HL-60 (cell line): ENCODE measurements at regions not wholly inside any gene's neighbourhood (a gene's known extent, or its start where the extent isn't known, plus 50 kb on each side); places are given as distances from the start of the nearest gene placed in this dataset.

Experiments used
- DNase-seq, 2 experiments: peaks; one replicate each; pipeline ENCODE4 v3.0.0-alpha.2; 2010 to 2020; ENCODE audit warnings: low read depth in 1 of 2, low spot score in 1 of 2
- H3K27ac ChIP-seq: fragments of 250-450 bp; sonication (Bioruptor Pico); replicated peaks from 2 replicates; pipeline ENCODE4 v1.5.1; 2020; ENCODE audit warnings: mild to moderate bottlenecking, moderate library complexity
- H3K27me3 ChIP-seq: fragments of 250-450 bp; sonication (Bioruptor Pico); 2 replicates; pipeline ENCODE4 v1.5.1; 2021; ENCODE audit warnings: mild to moderate bottlenecking, moderate library complexity; ENCODE audit not compliant: insufficient read depth, poor library complexity, severe bottlenecking
- H3K4me3 ChIP-seq: replicated peaks from 2 replicates; pipeline ENCODE4 v1.5.1; 2011; ENCODE audit warnings: mild to moderate bottlenecking, control low read depth, low read length; ENCODE audit not compliant: insufficient read depth
- GABPA ChIP-seq: IDR thresholded peaks from 2 replicates; pipeline ENCODE4 v1.6.1; 2012; ENCODE audit warnings: low read depth
- POLR2AphosphoS5 ChIP-seq: IDR thresholded peaks from 2 replicates; pipeline ENCODE4 v1.6.1; 2012; ENCODE audit warnings: low read depth
- SPI1 ChIP-seq: IDR thresholded peaks from 2 replicates; pipeline ENCODE4 v1.6.1; 2012; ENCODE audit warnings: low read depth, mild to moderate bottlenecking, borderline replicate concordance
- TF ChIP-seq, protein P1 (sequence below): IDR thresholded peaks from 2 replicates; pipeline ENCODE4 v1.6.1; 2012; ENCODE audit warnings: low read depth; ENCODE audit not compliant: insufficient replicate concordance
- TF ChIP-seq, protein P2 (sequence below): IDR thresholded peaks from one replicate; pipeline ENCODE4 v1.5.1; 2011; ENCODE audit warnings: low read length, control low read depth, inconsistent platforms; ENCODE audit not compliant: insufficient read depth

DNA sequence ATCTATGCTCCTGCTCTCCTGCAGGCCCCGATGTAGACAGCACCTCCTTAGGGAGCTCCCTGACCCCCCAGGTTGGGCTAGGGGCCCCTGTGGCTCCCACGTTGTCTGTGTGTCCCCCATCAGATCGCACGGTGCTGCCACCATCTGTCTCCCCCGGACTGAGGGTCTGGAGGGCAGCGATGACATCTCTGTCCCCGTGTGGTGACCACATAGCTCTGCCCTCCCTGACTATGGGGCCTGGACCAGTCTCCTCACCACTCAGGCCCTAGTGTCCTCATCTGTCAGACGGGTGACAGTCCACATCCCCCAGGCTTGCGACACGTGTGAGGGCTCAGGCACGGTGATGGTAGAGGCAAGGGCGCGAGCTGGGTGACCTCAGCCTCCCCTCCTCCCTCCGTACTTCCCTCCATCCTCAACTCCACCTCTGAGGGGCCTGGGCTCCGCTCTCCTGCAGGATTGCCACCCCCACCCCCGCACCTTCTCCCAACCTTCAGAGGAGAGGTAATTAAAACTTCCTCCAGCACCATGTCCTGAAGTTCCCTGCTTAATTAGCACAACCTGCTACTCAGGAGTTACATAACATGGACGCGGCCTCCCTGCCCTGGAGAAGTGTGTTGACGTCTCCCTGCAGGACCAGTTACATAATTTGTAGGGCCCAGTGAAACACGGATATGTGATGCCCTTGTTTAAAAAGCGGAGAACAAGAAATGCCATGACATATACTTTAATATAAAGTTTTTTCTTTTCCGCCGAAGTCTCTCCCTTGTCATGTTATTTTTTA lies 288.2 kb downstream of the PTPRU start:
- DNase-seq, result no peak
- no peaks in the 10 kb centered on the region for H3K27me3 ChIP-seq
- no peak overlapping the region for H3K27ac ChIP-seq
- H3K4me3 ChIP-seq, result no peak overlapping the region
- TF ChIP-seq POLR2AphosphoS5 (no peak), SPI1 (no peak), GABPA (no peak)
- TF ChIP-seq, protein P1, sequence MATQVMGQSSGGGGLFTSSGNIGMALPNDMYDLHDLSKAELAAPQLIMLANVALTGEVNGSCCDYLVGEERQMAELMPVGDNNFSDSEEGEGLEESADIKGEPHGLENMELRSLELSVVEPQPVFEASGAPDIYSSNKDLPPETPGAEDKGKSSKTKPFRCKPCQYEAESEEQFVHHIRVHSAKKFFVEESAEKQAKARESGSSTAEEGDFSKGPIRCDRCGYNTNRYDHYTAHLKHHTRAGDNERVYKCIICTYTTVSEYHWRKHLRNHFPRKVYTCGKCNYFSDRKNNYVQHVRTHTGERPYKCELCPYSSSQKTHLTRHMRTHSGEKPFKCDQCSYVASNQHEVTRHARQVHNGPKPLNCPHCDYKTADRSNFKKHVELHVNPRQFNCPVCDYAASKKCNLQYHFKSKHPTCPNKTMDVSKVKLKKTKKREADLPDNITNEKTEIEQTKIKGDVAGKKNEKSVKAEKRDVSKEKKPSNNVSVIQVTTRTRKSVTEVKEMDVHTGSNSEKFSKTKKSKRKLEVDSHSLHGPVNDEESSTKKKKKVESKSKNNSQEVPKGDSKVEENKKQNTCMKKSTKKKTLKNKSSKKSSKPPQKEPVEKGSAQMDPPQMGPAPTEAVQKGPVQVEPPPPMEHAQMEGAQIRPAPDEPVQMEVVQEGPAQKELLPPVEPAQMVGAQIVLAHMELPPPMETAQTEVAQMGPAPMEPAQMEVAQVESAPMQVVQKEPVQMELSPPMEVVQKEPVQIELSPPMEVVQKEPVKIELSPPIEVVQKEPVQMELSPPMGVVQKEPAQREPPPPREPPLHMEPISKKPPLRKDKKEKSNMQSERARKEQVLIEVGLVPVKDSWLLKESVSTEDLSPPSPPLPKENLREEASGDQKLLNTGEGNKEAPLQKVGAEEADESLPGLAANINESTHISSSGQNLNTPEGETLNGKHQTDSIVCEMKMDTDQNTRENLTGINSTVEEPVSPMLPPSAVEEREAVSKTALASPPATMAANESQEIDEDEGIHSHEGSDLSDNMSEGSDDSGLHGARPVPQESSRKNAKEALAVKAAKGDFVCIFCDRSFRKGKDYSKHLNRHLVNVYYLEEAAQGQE, result no peak
- TF ChIP-seq, protein P2, sequence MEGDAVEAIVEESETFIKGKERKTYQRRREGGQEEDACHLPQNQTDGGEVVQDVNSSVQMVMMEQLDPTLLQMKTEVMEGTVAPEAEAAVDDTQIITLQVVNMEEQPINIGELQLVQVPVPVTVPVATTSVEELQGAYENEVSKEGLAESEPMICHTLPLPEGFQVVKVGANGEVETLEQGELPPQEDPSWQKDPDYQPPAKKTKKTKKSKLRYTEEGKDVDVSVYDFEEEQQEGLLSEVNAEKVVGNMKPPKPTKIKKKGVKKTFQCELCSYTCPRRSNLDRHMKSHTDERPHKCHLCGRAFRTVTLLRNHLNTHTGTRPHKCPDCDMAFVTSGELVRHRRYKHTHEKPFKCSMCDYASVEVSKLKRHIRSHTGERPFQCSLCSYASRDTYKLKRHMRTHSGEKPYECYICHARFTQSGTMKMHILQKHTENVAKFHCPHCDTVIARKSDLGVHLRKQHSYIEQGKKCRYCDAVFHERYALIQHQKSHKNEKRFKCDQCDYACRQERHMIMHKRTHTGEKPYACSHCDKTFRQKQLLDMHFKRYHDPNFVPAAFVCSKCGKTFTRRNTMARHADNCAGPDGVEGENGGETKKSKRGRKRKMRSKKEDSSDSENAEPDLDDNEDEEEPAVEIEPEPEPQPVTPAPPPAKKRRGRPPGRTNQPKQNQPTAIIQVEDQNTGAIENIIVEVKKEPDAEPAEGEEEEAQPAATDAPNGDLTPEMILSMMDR, result no peak

DNA sequence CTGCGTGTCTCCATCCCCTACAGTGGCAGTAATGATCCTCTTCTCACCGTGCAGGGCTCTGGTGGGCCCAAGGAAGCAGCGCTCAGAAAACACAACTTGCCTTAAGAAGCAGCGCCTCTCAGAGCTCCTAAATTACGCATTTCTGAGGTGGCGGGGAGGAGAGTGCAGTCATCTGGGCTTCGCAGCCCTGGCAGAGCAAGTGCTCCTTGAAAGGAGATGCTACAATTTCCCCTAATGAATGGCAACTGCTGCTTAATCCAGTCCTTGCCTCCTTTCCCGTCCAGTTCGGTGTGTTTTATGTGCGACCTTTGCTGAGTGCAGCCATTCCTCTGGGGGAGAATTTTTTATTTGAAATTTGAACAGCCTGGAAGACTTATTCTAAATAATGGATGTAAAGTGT lies 287.3 kb downstream of the PTPRU start:
- Histone ChIP-seq H3K4me3 (no peak overlapping the region), H3K27ac (no peak overlapping the region), H3K27me3 (no peaks in the 10 kb centered on the region)
- no peak for DNase-seq
- TF ChIP-seq, protein P2, result no peak
- TF ChIP-seq POLR2AphosphoS5, result no peak

DNA sequence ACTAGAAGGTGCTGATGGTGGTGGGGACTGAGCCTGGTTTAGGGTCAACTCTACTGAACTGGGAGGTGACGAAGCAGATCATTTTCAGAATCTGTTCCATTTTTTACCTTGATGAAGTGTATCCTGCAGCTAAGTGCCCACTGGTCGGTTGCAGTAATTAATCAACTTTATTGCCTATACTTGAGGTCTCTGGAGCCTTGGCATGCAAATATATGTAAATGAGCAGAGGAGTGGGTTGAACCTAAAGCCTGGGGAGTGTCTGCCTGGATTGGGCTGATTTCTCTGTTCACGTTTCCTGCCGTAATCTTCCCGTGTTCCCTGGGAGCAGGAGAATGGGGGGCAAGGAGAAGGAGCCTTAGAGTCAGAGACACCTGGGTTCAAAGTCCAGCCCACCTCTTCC lies 286.8 kb downstream of the PTPRU start:
- no peak overlapping the region for H3K27ac ChIP-seq
- no peaks in the 10 kb centered on the region for H3K27me3 ChIP-seq
- no peak for DNase-seq
- no peak overlapping the region for H3K4me3 ChIP-seq
- TF ChIP-seq, protein P1, result no peak
- TF ChIP-seq GABPA (no peak), SPI1 (no peak), POLR2AphosphoS5 (no peak)
- TF ChIP-seq, protein P2, result no peak
